NCI-H510A (cell line): ENCODE measurements at regions not wholly inside any gene's neighbourhood (a gene's known extent, or its start where the extent isn't known, plus 50 kb on each side); places are given as distances from the start of the nearest gene placed in this dataset.
"Not testable (repeated sequence)": the region's sequence is repeated elsewhere in the genome, so short reads cannot be mapped to it uniquely, and the experiment has no call there.

ENCODE experiments used
- DNase-seq: peaks from one replicate; lab custom pipeline; 2025; lab: John Stamatoyannopoulos, UW

DNA sequence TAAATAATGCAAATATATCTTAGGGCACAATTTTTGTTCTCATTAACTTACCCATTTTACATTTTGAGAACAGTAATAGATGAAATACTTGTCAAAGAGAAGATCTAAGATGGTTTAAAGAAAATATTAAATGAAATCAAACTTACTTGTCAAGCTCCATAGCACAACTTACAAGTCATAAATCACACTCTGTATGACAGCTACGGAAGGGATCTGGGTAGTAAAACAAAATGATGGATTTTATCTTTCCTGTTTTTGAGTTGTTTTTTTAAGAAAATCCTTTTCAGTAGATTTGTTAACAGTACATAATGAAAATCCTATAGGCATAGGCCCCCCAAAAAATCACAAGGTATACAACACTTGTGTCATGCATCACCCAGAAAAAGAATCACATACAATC is 84.4 kb upstream of the ANTXRL start:
- not testable (repeated sequence) for DNase-seq

DNA sequence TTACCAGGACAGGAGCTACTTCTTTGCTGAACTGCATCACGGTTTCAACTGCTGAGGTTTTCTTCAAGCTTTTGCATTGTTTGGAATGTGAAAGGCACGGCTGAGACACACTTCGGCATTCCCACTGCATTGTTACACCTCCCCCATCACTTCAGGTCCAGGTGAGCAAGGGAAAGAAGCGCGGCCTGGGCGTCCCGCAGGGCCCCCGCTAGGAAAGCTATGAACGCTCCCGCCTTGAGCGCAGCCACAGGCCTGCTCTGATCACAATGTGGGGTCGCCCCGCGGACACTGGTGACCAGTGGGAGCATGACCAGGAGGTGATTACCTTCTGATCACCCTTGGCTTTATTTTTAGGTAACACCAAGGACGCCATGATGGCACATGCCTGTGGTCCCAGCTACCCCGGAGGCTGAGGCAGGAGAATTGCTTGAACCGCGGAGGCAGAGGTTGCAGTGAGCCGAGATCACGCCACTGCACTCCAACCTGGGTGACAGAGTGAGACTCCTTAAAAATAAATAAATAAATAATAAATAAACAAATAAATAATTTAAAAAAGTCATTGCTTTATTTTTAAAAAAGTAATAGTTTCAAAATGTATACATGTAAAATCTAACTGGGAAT is 82.2 kb upstream of the ANTXRL start:
- DNase-seq, result not testable (repeated sequence)

DNA sequence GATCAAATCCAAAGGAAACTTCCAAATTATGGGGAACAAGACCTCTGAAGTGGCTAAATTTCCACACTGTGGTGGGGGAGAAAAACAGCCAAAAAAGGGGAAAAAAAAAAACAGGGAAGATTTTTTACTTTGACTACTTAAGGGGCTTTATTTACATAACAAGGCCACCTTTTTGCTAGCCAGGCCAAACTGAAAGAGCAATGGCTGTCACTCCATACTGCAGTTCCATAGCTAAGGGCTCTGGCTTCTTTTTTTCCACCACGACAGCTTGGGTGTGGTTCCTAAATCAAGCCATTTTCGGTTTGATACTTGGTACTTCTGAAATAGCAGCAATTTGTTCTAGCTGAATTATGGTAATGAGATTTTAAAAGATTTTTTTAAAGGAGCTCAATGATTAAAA is 76.4 kb upstream of the ANTXRL start:
- DNase-seq, result not testable (repeated sequence)

DNA sequence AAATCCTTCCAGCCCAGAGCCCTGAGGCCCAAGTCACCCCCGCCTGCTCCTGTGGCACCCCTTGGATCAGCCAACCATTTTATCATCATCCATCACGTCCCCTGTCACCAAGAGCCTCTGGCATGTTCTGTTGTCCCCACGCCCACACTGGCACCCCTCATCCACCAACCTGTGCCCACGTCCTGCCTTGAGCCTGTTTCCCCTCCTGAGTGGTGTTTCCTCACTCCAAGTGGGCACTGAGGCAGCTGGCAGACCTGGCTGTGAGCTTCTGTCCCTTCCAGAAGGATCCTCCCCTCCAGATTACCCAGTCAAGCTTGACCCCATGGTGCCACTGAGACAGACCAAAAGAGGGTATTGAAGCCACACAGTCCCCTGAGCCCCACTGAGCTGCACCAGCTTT is 71.4 kb upstream of the ANTXRL start:
- DNase-seq, result no peak

DNA sequence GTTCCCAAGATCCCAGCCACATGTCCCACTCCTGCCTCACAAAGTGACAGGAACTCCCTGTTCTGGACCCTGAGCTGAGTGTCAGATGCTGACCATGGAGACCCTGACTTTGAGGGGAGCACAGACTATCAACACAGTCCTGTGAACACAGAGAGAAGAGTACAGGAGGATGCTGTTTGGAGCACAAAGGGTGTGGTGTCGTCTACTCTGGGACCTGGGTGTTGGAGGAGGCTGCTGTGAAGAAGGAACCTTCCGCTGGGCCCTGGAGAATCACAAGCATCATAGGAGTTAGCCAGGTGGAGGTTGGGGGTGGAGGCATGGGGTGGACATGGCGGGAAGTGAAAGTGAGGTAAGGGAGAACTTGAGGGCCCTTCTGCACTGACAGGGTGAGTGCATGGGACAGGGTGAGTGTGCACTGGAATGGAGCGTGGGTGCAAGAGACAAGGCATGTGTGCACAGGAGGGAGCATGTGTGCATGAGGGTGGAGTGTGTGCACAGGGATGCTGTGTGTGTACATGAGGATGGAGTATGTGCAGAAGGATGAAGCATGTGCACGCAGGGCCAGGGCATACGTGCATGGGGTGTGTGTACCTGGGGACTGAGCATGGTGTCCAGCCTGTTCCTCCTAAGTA is 70.7 kb upstream of the ANTXRL start:
- no peak for DNase-seq

DNA sequence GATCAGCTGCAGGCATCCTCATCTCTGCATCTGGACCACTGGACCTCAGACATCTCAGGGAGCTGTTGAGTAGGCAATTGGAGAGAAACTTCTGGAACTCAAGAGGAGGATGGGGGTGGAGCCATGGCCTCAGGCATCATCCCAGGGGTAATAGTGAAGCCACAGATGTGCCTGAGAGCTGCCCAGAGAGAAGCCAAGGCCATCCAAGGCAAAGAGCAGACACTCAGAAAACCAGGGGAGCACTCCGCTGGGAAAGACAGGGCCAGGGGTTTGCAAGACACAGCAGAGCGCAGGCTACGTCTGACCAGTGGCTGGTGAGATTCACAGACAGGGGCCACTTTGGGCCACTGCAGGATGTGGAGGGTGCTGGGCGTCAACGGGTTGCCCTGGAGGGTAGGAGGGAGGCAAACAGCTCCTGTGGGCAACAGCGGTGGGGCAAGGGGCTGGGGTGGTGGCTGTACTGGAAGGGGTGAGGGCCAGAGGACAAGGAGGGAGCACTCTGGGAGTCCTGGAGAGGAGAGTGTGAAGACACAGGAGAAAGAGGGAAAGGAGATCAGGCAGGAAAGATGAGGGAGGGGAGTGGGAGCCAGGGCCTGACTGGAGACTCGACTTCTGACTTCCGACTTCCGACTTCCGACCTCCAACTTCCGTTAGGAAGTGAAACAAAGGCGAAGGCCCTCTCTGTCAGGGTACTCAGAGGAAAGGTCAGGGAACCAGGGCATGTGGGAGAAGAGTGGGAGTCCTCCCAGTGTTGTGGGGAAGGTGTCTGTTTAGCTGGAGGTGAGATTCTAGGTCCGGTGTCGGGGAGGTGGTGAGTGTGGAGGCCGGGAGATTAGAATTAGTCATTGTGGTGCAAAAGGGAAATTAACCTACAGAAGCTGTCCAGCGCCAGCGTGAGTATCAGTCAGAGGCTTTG is 69.7 kb upstream of the ANTXRL start:
- DNase-seq, result no peak

DNA sequence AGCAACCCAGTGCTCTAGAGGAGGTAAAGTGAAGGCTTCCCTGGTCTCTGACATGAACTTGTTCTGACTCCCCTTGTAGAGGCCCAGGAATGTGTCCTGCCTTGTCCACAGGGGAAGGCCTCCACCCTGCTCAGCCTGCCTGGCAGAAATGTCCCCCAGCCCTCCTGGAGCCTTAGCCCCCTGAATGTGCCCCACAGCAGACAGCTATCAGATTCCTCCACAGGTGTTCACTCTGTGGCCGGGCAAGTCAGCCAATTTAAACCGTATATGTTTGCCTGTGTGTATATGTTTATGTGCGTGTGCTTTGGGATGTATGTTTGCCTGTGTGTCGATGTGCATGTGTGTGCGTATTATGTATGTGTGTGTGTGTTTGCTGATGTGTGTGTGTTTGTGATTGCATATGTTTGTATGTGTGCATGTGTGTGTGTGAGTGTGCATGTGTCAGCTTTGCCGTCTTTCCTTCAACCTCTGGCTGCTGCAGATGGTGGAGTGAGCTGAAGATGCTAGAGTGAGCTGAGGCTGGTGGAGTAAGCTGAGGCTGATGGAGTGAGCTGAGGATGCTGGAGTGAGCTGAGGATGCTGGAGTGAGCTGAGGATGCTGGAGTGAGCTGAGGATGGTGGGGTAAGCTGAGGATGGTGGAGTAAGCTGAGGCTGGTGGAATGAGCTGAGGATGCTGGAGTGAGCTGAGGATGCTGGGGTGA is 68.9 kb upstream of the ANTXRL start:
- no peak for DNase-seq

DNA sequence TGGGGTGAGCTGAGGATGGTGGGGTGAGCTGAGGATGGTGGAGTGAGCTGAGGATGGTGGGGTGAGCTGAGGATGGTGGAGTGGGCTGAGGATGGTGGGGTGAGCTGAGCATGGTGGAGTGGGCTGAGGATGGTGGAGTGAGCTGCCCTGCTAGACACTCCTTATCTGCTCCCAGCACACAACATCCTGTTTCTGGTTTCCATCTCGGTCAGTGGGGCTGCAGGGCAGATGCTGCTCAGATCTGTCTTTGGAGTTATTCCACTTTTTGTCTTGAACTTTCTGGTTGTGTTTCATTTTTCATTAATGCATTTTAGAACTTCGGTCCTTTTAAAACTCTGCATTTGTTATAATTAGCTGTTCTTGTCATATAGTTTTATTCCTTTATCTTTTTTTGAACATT is 67.9 kb upstream of the ANTXRL start:
- DNase-seq, result no peak

DNA sequence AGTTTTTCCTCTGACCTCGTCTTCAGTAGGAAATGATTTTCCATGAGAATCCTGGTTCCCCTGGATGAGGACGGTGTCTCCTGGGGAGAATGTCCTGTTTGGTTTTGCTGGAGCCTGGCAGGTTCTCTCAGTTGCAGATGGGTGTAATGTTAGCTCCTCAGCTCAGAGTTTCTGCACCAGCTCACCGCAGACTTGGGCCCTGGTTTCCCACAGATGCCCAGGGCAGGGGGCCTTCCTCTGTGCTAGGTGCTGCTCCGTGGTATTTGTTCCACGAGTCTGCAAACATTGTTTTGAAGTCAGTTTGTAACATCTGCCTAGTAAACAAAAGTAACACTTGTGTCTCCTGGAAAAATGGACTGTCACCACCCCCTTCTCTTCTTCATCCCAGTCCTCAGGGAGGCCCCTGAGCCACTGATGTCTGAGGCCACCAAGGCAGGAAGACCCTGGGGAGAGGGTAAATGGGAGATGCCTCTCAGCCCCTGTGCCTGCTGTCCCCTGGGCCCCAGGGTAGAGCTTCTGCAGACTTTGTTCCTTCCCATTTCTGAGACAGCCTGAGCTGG is 67.3 kb upstream of the ANTXRL start:
- not testable (repeated sequence) for DNase-seq

DNA sequence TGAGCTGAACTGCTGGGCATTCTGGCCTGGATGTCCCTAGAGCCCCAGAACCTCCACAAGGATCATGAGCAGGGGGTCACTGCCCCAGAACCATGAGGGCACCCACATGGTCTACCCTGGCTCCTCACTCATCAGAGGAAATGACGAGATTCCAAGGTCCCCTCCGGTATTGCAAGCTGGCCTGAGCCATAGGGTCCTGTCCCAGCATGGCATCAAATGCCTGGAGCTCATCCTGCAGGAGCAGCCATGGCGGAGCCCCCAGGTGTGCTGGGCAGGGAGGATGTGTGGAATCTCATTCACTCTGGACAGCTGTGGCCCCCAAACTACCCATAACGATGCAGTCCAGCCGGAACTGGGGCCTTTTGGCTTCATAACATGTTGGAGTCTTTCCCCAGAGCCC is 66.6 kb upstream of the ANTXRL start:
- DNase-seq, result no peak

DNA sequence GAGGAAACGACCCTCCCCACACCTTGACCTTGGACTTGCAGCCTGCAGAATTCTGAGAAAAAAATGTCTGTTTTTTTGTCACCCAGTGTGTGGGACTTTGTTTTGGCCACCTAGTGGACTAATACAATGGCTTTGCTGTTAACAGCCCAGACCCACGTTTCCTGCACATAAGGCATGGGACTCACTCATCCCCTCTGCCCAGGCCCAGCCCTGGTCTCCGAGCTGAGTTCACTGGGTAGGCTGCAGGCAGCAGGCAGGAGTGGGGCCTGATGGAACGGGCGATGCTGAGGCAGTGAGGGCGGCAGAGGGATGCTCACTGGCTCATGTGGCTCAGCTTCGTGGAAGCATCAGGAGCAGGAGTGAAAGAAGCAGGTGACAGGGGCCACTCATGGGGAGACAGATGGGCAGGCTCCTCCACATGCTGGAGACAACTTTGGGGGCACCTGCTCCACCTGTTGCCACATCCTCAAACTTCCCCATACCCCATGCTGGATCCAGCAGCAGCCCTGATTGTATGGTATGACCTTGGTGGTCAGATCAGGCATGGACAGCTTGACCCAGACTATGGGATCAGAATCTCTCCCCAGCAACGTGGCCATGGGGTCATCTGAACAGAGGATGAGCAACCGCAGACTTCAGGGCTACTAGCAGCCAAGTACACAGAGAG is 65.8 kb upstream of the ANTXRL start:
- no peak for DNase-seq

DNA sequence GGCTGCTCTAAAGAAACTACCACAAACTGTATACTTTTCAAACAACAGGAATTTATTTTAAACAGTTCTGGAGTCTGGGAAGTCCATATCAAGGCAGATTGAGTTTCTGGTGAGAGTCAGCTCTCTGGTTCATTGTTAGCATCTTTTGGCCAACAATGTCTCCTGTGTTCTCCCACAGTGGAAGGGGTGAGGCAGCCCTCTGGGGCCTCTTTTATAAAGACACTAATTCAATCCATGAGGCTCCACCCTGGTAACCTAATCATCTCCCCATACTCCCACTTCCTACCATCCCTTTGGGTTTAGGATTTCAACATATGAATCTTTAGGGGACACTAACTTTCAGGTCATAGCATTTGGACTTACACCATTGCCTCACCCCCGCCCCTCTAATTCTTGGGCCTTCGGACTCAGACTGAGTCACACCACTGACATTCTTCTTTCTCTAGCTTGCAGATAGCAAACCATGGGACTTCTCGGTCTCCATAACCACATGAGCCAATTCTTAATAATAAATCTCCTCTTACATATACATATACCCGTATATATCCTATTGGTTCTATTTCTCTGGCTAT is 64.3 kb upstream of the ANTXRL start:
- no peak for DNase-seq

DNA sequence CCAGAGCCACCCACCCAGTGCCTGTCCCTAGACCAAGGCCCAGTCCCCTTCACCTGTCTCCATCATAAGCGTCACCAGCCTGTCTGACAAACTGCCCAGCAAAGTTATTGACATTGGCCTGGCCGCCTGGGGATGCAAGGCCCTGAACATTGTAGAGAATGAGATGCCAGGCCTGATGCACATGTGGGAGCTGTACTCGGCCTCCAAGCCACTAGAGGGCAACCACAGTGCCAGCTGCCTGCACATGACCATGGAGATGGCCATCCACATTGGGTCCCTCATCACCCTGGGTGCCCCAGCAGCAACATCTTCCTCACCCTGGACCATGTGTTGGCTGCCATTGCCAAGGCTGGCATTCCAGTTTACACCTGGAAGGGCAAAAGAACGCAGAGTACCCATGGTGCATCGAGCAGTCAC is 63.7 kb upstream of the ANTXRL start:
- no peak for DNase-seq

DNA sequence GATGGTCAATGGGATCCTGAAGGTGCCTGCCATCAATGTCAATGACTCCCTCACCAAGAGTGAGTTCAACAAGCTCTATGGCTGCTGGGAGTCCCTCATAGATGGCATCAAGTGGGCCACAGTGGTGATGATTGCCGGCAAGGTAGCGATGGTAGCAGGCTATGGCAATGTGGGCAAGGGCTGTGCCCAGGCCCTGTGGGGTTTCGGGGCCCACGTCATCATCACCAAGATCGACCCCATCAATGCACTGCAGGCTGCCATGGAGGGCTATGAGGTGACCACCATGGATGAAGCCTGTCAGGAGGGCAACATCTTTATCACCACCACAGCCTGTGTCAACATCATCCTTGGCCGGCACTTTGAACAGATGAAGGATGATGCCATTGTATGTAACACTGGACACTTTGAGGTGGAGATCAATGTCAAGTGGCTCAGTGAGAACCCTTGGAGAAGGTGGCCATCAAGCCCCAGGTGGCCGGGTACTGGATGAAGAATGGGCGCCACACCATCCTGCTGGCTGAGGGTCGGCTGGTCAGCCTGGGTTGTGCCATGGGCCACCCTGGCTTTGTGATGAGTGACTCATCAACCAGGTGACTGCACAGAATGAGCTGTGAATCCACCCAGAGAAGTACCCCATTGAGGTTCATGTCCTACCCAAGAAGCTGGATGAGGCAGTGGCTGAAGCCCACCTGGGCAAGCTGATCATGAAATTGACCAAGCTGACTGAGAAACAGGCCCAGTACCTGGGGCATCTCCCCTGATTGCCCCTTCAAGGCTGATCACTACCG is 63.0 kb upstream of the ANTXRL start:
- no peak for DNase-seq

DNA sequence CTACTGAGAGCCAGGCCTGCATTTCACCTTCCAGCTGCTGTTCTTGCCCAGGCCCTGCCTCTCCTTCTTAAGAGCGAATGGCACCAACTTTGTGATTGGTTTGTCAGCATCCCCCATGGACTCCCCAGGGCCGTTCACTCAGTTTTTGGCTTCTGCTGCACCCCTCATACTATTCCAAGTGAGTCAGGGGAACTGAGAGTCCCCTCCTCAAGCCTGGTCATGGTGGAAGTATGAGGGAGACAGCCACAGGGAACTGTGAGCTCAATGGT is 62.4 kb upstream of the ANTXRL start:
- no peak for DNase-seq

DNA sequence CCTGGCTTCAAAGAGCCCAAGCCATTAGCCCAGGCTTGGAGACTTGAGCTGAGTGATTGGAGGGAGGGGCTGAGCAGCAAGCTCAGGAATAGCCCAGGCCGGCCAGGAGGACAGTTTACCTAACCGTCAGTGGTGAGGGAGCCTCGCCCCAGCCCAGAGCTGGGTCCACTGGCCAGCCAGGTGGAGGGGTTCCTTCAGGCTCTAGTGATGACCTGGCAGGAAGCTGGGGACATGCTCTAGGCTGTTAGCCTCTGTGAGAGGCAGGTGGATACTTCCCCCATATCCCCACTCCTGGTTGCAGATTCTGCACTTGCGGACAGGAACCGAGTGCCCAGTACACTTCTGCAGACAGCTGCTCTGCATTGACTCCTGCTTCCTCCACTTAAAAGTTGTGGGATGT is 61.2 kb upstream of the ANTXRL start:
- no peak for DNase-seq

DNA sequence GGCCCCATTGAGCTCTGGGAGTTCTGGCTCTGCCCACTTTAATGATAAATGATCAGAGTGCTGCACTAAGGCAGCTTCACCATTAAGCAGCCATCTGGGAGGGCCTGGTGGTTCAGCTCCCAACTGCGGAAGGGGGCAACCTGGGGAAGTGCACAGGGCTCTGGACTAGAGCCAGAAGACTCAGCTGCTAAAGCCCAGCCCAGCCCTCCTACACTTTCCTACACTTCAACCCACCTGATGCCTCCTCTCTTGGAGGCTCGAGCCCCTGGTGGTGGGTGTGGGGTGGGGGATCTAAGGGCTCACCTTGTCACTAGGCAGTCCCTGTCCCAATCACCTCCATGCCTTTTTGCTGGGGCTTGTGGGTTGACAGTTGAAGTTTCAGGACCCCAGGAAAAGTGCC is 60.6 kb upstream of the ANTXRL start:
- DNase-seq, result no peak

DNA sequence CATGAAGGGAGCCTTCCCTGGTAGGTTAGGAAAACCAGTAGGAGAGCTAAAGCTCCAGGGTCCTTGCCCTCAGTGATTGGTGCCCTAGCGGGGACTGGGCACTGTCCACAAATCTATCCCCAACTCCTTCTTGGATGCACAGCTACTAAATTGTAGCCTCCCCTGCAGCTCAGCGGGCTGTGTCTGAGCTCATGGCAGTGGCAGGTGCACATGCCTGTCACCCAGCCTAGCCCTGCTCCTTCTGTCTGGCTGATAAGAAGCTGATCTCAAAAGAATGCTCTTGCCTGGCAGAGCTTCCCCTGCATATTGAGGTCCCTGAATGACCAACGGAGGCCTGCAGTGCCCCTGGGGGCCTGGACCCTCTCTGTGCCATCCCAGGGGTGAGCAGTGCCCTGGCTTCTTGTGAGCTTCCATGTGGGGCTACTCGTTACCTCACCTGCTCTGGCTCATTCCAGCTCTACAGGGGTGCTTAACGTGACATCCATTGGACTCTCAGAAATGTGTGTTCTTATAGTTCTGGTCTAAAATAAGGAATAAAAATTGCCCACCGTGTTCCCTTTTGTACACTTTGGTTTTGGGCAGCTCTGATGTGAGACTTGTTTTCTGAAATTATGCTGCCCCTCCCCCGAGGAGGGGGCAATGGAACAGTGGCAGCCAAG is 59.8 kb upstream of the ANTXRL start:
- DNase-seq, result no peak

DNA sequence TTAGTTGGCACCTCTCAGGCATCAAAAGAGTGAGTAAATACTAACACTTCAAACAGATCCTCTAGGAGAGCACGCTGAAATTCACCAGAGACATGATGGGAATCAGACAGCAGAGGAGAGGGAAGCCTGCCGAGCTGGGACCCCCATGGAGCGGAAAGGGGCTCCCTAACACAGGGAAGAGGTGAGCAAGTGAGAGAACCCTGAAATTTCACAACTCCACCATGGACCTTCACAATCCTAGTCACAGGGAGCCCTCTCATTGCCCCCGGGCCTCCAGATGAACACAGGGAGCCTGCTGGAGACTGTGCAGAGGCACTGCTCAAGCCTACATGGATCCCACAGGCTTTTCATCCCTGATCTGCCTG is 59.2 kb upstream of the ANTXRL start:
- DNase-seq, result no peak

DNA sequence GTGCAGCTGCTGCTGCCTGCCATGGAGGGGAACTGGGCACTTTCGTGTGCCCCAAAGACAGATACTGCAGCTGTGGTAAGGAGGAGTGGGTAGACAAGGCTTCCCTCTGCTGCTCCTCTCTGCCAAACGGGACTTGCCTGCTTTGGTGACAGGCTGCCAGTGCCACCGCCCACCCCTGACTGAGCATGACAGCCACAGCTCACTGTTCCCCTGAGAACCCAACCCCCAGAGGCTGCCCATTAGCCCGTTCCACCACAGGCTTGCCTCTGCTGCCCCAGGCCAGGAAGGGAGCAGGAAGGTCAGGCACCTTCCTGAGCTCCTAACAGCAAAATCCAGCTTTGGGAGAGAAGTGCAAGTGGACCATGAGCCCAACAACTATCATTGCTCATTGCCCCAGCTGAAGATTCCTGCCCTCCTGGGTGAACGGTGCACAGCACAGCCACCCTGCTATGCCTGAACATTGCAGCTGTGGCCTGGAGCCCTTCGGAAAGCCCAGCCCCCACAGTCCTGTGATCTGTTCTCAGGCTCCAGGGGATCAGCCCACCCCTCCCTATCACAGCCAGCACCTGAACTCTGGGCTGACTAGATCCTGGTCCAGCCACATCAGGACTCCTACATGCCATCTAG is 58.7 kb upstream of the ANTXRL start:
- DNase-seq, result no peak
